ENCODE measurements at regions not wholly inside any gene's neighbourhood (a gene's known extent, or its start where the extent isn't known, plus 50 kb on each side); places are given as distances from the start of the nearest gene placed in this dataset.

GRCh38 chrX:125384867-125385266 lies 65.2 kb downstream of the TEX13C start:
- TF ChIP-seq EP300 (IDR thresholded peaks at IDR 0.05) (no peak), CTCF (IDR thresholded peaks at IDR 0.05) (no peak), POLR2A (IDR thresholded peaks at IDR 0.05) (no peak)
